GM18909 (cell line): ENCODE measurements at regions not wholly inside any gene's neighbourhood (a gene's known extent, or its start where the extent isn't known, plus 50 kb on each side); places are given as distances from the start of the nearest gene placed in this dataset.

Source experiments
- ATAC-seq: cut with Tn5 transposase; IDR thresholded peaks from one replicate; pipeline ENCODE4 v1.9.1; 2021; ENCODE audit warnings: mild to moderate bottlenecking; ENCODE audit not compliant: unreplicated experiment, poor library complexity

DNA sequence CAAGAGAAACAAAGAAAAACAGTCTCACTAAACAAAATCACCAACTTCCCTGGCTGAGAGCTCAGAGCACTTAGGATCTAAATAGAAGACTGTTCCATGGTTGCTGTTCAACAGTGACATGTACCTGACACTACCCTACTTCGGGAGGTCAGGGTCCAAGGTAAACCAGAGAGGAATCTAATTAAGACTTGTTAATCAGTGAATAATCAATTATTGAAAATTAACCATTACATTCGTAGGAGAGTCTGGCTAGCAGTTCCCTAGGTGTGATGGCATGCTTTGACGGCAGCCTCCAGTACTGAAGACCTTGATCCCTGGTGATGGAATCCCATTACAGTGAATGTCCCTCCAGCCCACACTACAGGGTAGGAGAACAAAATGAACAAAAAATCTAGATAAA, 154.0 kb upstream of the AFDN start:
- no peak for ATAC-seq

DNA sequence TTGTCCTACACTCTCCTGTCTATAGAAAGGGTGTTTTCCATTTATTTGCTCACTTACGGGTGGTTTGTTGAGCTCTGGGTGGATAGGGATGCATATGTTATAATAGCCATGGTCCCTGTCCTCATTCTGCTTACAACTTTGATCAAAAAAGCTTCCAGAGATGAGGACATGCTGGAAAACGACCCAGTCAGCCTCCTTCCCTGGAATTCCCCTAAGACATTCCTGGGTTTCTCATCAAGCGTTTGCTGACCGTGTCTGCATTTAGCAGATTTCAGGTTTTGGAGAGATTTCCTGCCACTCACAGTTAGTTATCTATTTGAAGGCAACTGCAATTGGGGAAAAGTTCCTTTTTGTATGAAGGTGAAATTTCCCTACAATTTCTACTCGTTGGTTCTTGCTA, 152.8 kb upstream of the AFDN start:
- no peak for ATAC-seq

DNA sequence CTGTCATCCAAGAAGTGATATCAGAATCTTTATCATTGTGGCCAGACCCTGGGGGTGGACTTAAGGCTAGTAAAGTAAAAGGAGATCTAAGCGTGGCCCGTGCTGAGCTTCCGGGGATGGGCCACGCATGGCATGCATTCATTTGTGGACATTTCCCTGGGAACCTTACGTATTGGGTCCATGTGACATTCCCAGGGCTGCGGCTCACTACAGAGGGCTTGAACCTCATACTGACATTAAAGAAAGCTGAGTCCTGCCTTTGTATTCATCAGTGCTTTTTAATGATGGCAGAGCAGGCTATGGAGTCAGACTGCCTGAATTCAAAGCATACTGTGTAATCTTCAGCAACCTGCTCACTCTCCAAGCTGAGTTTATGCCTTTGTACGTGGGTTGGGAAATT, 152.2 kb upstream of the AFDN start:
- no peak for ATAC-seq

DNA sequence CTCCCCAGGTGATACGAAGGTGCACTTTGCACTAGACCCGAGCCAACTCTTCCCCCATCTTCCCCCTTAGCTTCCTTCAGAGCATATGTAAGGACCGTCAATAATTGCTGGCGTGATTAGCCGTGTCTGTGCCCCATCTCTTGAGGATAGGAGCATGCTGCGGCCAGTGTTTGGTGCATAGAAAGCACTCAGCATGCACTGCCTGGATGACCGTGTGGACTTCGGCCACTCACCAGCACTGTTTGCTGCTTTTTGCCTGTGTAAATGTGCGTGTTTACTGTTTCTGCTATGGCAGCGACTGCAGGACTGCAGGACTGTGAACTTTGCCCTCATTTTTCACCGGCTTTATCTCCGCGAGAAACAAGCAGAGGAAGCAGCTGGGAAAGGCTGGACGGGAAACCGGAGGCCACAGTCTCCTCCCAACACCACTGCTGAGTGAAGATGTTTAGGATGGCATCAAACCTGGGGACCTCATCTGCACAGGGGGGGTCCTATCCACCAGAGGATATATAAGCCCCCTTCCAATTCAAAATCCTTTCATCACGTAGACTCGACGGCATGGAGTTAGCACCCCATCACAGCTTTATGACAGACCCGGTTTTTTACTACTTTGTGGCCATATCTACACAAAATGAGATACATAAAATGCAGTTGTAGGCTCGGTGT, 150.6 kb upstream of the AFDN start:
- no peak for ATAC-seq

DNA sequence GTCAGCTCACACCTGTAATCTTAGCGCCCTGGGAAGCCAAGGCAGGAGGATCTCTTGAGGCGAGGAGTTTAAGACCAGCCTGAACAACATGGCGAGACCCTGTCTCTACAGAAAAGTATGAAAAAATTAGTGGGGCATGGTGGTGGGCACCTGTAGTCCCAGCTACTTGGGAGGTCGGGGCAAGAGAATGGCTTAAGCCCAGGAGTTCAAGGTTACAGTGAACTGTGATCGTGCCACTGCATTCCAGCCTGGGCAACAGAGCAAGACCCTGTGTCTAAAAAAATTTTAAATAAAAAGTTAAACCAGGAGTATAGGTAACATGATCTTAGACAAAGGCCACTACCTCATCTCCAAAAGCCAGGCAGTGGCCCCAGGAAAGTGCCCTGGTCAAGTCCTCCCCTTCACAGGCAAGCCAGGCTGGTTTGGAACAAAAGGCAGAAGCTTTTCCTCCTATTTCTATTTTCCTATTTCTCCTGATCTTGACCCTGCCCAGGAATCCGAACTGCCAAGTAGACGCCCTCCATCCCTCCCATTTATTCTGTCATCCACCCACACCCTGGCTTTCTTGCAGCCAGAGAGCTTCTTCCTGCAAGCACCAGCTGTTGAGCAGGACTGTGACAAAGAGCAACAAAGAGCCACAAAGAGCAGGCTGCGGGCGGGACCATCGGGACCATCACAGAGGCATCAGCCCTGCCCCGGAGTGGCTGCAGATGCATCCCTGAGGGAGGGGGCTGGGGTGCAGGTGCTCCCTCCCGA, 149.9 kb upstream of the AFDN start:
- no peak for ATAC-seq

DNA sequence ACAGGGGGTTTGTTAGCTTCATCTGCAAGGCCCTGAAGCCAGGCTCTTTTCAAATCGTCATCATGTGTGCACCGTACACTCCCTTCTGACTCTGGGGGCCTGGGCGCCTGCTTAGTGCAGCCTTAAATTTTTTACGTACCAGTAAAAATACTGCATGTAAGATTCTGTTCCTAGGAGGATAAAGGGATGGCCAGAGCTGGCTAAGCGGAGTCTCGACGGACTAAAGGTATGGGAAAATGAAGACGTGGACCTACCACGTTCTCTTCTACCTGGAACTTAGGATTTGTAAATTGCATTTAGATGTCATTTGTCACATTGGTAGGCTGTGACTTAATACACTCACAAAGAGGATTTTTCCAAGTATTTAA, 149.3 kb upstream of the AFDN start:
- ATAC-seq = no peak

DNA sequence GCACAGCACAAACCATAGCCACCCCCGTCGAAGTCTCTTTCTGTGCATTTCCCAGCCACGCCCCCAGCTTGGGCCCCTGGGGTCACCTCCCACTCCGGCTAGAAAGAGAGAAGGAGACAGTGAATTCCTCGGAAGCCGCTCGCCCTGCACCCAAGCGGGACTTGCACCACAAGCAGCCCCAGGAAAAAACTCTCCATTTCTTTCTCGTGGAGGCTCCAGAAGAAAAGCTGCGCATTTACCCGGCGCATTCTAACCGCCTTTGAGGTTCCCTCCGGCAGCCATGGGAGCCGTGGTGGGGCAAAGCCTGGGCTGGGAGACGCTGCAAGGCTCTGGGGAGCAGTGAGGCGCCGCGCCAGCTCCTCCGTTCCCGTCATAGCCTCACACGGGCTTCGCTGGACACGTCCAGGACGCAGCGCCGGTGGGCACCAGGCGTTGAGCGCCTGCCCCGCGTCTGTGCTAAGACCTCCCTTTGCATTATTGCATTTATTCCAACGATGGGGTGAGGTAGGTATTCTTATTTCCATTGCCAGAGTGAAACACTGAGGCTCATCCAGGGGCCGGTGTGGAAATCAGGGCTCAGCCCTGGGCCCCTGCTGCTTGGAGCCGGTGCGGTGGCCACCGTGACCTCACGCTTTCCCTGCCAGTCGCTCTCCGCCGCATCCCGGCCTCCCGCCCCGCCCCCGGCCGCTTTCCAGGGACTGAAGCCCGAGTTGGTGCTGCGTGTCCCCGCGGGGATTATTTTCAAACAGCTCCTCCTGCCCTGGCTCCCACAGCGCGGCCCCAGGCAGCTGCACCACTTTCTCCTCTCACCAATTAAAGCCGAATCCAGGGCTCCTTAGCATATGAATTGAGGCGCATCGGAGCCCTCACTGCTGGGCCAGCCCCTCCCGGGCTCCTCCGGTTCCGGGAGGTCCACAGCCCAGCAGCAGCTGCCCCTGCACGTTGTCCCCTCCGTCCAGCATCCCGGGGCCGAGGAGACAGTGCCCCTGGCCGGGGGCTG, 148.3 kb upstream of the AFDN start:
- ATAC-seq = no peak

DNA sequence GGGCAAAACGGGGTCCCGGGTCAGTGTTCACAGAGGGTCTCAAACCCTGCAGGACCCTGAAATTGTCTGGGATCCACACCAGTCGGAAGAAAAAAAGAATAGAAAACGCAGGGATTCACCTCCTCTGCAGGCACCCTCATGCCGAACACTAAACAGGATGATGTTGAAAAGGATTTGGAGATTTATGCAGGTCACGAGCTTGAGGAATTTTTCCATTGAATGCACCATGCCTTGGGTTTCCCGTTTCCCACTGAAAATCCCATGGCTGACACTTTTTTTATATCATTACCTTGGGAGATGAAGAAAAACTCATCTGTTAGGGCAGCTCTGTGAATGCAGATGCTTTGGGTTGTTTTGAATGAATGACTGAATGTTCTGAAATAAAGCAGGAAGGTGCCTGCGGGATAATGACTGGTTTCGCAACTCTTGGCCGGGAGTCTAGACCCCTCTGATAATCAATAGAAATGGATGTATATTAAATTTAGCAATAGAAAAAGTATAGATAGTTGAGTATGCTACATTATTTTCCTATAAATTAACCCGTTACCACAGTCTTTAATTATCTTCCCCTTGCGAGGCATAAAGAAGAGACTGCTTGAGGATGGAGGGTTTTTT, 147.5 kb upstream of the AFDN start:
- ATAC-seq = no peak

DNA sequence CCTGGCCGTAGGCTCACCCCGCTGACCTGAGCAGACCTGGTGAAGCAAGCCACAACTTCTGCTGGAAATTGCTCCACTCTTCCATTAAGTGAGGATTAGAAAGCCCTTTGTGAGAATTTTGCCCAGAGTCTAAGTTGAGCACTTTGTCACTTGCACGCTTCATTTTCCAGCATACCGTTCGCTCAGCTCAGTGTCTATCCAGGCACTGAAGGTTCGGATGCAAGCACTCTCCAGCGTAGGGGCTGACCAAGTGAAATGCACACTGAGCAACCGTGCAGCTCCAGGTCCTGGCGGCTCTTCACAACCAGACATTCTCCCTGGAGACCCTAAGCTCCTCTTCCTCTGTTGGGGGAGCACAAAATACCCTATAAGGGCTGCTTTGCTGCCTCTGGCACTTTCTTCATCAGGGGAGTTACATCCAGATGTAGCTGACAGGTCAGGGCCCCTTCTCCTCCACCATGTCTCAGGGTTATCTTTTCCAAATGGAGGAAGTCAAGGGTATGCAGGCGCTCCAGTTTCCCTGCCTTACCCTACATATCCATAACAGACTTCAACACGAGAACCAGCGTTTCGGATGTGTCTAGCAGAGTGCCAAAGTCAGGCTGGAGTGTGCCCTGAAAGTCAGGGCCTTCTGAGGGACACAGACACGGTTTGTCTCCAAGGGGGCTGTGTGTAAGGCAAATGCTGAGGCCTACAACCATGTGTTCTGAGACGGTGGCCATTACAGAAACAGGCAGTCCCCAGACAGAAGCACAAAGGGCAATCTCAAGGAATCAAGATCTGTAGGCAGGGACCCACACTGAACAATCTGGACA, 146.7 kb upstream of the AFDN start:
- ATAC-seq = no peak

DNA sequence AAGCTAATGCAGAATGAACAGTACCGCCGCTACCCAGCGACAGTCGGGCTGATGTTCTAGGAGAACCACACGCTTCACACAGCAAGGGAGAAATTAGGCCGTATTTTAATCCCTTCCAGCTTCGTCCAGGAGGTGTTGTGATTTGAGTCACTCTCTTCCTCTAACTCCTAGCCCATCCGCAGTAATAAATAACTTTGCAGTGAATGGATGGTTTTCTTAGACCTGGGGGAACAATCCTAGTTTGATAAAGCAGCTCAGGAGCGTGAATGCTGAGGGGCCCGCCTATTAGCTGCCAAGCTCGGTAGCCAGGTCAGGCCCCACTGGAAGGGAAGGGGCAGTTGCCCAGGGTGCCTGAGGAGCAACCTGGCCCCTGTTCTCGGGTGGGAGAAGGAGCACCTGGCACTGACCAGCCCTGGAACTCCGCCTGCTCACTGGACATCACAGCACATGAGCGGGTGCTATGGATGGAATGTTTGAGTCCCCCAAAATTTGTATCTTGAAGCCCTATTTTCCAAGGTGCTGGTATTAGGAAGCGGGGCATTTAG, 146.0 kb upstream of the AFDN start:
- ATAC-seq = no peak

DNA sequence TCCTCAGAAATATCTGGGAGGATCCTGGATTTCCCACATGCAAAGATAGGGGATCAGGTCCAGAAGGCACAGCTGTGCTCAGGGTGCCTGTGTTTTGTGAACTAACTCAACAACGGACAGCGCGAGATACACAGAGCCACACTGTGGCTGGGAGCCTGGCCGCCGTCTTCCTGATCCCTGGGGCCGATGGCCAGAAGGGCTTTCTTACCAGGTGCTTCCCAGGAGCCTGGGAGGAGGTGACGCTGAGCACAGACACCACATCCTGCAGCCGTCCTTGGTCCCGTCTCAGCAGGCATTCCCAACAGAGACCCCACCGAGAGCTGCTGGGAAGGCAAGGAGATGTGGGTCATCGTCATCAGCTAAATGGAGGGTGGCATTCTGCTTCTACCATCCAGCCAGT, 144.6 kb upstream of the AFDN start:
- no peak for ATAC-seq

DNA sequence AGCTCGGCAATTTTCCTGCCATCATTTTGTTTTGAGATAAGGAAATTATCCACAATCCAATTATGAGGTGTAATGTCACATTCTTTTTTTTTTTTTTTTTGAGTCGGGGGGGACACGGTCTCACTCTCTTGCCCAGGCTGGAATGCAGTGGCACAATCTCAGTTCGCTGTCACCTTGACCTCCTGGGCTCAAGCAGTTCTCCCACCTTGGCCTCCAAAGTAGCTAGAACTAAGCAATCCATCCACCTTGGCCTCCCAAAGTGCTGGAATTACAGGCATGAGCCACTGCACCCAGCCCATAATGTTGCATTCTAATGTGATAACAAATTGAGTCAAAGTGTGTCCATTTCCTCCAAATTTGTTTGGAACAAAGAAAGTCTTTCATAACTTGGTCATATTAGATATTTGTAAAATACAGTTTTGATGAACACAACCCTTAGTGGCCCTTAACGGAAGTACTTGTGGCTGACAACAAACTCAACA, 144.1 kb upstream of the AFDN start:
- ATAC-seq = no peak

DNA sequence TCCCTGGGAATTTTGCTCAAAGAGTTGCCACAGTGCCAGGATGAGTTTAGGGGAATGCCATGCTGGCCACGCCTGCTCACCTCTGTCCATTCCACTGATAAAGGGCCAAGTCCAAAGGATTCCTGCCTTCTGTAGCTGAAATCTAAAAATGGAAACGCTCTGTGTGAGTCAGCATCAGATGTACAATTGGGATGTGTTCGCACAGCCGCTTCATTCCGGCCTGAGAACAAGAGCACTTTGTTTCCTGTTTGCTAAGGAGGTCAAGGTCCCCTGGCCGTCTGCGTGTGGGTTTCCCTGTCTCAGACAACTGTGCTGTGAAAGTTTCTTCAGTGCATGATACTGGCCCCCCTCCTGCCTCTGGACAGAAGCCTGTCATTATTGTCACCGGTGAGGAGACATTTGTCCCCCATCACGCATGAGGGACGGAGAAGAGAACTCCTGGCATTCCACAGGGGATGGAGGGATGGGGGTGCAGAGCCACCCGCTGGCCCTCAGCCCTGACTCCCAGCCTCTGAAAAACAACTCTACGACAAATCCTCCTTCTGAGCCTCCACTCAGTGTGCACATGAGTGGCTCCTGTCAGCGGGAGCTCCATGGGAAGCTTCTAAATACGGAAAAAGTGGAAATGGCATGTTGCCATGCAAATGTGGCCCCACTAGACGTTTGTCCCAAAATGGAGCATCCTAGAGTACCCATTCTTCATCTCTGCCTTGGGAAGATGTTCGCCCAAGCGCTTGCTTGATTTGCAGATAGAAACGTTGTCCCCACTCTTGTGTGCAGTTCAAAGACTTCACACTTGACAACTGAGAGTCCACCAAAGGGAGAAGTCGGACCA, 143.5 kb upstream of the AFDN start:
- no peak for ATAC-seq

DNA sequence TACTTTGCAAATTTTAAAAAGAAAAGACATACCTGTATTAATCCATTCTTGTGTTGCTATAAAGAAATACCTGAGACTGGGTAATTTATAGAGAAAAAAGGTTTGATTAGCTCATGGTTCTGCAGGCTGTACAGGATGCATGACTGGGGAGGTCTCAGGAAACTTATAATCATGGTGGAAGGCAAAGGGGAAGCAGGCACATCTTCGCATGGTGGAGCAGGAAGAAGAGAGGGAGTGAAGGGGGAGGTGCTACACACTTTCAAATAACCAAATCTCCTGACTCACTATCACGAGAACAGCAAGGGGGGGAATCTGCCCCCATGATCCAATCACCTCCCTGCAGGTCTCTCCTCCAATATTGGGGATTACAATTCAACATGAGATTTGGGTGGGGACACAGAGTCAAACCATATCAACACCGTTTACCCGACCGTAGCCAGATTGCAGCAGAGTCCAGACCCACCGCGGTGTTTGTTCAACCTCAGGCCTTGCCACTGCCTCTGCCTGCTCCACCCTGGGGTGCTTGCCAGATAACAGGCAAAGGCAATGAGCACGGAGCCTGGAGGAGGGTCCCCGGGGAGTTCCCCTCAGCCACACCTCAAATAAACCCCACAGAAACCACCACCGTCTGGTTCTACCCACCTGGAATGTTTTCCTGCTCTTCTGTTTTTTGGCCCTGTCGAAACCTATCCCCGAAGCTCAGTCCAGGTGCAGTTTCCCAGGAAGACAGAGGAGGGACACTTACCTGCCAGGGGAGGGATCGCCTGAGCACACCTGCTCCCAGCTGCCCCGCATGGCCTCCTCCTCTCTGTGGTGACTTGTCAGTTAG, 142.2 kb upstream of the AFDN start:
- ATAC-seq = no peak

DNA sequence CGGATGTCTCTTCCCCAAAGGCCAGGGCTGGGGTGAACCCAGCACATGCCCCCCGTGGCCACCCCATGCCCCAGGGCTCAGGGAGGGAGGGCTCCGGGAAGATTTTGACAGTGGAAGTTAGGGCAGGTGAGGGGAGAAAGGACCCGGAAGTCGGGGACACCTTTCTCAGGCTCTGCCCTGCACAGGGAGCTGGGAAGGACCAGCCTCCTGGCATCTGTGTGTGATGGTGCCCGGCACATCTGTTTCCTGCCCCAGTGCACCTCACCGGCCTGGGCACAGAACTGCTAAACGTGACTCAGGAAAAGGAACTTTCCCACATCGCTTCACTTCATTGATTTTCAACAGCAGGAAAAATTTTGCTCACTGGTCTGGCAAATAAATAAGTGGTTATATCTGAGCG, 141.1 kb upstream of the AFDN start:
- ATAC-seq = no peak

DNA sequence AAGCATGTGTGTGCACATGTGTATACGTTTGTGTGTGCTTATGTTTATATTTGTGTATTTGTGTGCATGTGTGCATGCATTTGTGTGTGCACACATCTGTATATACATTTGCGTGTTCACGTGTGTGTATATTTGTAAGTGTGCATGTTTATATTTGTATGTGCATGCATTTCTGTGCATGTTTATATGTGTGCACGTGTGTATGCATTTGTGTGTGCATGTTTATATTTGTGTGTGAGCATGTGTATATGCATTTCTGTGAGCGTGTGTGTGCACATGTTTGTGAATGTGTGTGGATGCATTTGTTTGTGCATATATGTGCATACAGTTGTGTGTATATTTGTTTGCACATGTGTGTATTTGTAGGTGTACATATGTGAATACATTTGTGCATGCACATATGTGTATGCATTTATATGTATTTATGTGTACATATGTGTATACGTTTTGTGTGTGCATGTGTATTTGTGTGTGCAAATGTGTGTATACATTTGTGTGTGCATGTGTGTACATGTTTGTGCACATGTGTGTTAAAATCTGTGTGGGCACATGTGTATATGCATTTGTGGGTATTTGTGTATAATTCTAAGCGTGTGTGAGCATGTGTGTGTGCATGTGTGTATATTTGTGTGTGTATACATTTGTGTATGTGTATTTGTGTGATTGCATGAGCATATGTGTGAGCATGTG, 140.4 kb upstream of the AFDN start:
- no peak for ATAC-seq

DNA sequence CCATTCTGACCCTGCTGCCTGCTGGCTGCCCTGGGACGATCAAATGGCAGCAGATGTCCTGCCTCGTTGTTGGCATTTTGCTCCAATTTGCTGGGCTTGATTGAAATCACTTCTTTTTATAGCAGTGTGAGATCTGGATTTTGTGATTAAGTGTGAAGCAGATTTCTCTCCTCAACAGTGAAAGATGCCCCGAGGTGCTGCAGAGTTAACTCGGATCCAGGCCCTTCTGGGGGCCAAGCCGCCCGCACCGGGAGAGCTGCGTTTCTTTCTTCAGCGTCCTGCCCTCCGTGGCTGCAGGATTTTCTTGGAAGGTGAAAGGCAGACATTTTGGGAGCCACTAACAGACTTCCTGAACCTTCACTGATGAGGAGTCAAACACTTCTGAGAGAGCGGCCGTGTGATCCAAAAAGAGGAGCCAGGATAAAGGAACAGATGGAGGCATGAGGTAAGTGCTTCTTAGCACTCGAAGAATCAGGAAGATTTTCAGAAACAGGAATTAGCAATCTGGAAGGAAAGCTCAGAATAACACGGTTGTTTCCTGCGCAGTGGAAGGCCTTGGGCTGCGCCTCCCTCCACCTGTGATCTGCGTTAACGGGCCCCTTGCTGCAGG, 139.5 kb upstream of the AFDN start:
- ATAC-seq = no peak
